Brain microvascular endothelial cell (primary cell): ENCODE measurements at regions not wholly inside any gene's neighbourhood (a gene's known extent, or its start where the extent isn't known, plus 50 kb on each side); places are given as distances from the start of the nearest gene placed in this dataset.

ENCODE experiments used
- DNase-seq: peaks from one replicate; pipeline ENCODE4 v3.0.0-alpha.2; 2020
- H3K27ac ChIP-seq: fragments of 250-450 bp; sonication (Bioruptor Pico); 2 replicates; pipeline ENCODE4 v1.5.1; 2020; ENCODE audit warnings: mild to moderate bottlenecking, moderate library complexity
- H3K27me3 ChIP-seq: fragments of 250-450 bp; sonication (Bioruptor Pico); replicated peaks from 2 replicates; pipeline ENCODE4 v1.5.1; 2020; ENCODE audit warnings: mild to moderate bottlenecking
- H3K36me3 ChIP-seq: fragments of 250-450 bp; sonication (Bioruptor Pico); replicated peaks from 2 replicates; pipeline ENCODE4 v1.5.1; 2020; ENCODE audit warnings: mild to moderate bottlenecking
- H3K4me3 ChIP-seq: 2 replicates; pipeline ENCODE4 v1.5.1; 2011; ENCODE audit warnings: low read depth, mild to moderate bottlenecking, control low read depth, low read length, moderate library complexity
- in situ Hi-C: cut with HindIII; loops from 2 replicates; pipeline ENCODE4 v1.10.0; 2017; ENCODE audit warnings: low sequenced_read_pairs, low pct_ligation_motif_present
- TF ChIP-seq, protein P1 (sequence below): IDR thresholded peaks from 2 replicates; pipeline ENCODE4 v1.5.1; 2011; ENCODE audit warnings: low read depth, mild to moderate bottlenecking, moderate library complexity, low read length, control low read depth, inconsistent platforms; ENCODE audit errors: missing control alignments

GRCh38 chr2:8049851-8050571 lies 631.8 kb upstream of the ID2 start:
- in situ Hi-C loops: no loop called here
- H3K27me3 ChIP-seq: no peaks in the 10 kb centered on the region
- no peak for DNase-seq
- no peak overlapping the region for H3K4me3 ChIP-seq
- no peak overlapping the region for H3K27ac ChIP-seq
- no peaks in the 10 kb centered on the region for H3K36me3 ChIP-seq
- TF ChIP-seq, protein P1, sequence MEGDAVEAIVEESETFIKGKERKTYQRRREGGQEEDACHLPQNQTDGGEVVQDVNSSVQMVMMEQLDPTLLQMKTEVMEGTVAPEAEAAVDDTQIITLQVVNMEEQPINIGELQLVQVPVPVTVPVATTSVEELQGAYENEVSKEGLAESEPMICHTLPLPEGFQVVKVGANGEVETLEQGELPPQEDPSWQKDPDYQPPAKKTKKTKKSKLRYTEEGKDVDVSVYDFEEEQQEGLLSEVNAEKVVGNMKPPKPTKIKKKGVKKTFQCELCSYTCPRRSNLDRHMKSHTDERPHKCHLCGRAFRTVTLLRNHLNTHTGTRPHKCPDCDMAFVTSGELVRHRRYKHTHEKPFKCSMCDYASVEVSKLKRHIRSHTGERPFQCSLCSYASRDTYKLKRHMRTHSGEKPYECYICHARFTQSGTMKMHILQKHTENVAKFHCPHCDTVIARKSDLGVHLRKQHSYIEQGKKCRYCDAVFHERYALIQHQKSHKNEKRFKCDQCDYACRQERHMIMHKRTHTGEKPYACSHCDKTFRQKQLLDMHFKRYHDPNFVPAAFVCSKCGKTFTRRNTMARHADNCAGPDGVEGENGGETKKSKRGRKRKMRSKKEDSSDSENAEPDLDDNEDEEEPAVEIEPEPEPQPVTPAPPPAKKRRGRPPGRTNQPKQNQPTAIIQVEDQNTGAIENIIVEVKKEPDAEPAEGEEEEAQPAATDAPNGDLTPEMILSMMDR: no peak

- no peak for DNase-seq
- H3K27me3 ChIP-seq: no peaks in the 10 kb centered on the region
- TF ChIP-seq, protein P1: no peak
- H3K27ac ChIP-seq: no peak overlapping the region
- no peaks in the 10 kb centered on the region for H3K36me3 ChIP-seq
- in situ Hi-C loops: no loop called here
- H3K4me3 ChIP-seq: no peak overlapping the region
These were observed 628.6 kb upstream of the ID2 start for GRCh38 chr2:8053216-8053615.

DNA sequence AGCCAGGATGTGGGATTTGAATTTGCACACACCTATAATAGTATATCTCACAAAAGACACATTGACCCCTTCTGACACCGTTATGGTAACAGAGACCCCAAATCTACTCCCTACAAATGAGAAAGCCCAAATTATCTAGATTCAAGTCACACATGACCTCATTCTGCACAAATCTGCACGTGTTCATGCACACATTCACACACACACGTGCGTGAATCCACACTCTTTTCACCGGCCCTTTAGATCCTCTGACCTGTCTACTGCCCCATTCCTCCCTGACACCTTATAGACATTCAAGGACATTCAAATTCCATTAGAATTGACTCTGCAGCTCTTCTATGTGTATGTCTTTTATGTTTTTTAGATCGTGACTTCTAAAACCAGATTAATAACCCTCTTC lies 627.8 kb upstream of the ID2 start:
- Histone ChIP-seq H3K4me3 (no peak overlapping the region), H3K27me3 (no peaks in the 10 kb centered on the region), H3K36me3 (no peaks in the 10 kb centered on the region), H3K27ac (no peak overlapping the region)
- no peak for DNase-seq
- TF ChIP-seq, protein P1: no peak
- in situ Hi-C loops: no loop called here

- TF ChIP-seq, protein P1: no peak
- H3K4me3 ChIP-seq: no peak overlapping the region
- H3K36me3 ChIP-seq: no peaks in the 10 kb centered on the region
- in situ Hi-C loops: no loop called here
- no peaks in the 10 kb centered on the region for H3K27me3 ChIP-seq
- no peak overlapping the region for H3K27ac ChIP-seq
- DNase-seq: no peak
These were observed 623.2 kb upstream of the ID2 start for GRCh38 chr2:8058652-8059051.

DNA sequence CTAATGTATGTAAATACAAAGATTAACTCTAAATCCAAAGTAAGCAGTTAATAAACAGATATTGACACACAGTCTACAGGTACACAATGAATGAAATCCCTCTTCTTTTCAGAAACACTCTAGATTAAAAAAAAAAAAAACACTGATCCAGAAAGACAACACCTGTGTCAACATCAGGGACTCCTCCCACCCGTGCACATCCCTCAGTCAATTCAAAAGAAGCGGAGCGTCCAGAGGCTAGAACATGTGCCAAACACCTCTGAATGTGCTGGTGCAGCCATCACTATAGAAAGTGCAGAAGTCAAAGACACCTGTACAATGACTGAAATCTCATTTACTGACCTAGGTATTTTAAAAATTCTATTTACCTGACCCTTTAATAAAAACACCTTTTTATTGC lies 622.6 kb upstream of the ID2 start:
- TF ChIP-seq, protein P1: no peak
- H3K36me3 ChIP-seq: no peaks in the 10 kb centered on the region
- no peak overlapping the region for H3K4me3 ChIP-seq
- DNase-seq: no peak
- no peak overlapping the region for H3K27ac ChIP-seq
- in situ Hi-C loops: no loop called here
- no peaks in the 10 kb centered on the region for H3K27me3 ChIP-seq

DNA sequence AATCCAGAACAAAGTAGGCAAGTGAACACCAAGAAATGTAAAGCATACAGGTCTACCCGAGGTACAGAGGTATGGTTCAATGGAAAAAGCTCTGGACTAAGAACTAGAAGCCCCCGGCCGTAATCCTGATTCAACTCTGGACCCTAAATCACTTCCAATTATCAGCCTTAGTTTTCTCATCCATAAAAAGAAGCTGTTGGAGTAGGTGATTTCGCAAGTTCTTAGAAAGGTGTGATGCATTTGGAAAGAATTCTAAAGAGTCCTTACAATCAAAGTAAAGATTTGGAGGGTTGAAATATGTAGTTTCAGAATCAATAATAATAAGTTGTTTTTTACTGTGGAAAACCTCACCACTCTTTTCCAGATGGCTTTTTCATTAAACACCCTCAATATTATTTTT lies 622.1 kb upstream of the ID2 start:
- no peak overlapping the region for H3K4me3 ChIP-seq
- H3K36me3 ChIP-seq: no peaks in the 10 kb centered on the region
- no peaks in the 10 kb centered on the region for H3K27me3 ChIP-seq
- H3K27ac ChIP-seq: no peak overlapping the region
- TF ChIP-seq, protein P1: no peak
- in situ Hi-C loops: no loop called here
- no peak for DNase-seq
